OCI-M2 (cell line): ENCODE measurements at regions not wholly inside any gene's neighbourhood (a gene's known extent, or its start where the extent isn't known, plus 50 kb on each side); places are given as distances from the start of the nearest gene placed in this dataset.

Source experiments
- DNase-seq: peaks from one replicate; lab custom pipeline; 2025; ENCODE audit not compliant: unreplicated experiment; lab: John Stamatoyannopoulos, UW

GRCh38 chr9:107624234-107624948, 134.8 kb upstream of the KLF4 start:
- no peak for DNase-seq

DNA sequence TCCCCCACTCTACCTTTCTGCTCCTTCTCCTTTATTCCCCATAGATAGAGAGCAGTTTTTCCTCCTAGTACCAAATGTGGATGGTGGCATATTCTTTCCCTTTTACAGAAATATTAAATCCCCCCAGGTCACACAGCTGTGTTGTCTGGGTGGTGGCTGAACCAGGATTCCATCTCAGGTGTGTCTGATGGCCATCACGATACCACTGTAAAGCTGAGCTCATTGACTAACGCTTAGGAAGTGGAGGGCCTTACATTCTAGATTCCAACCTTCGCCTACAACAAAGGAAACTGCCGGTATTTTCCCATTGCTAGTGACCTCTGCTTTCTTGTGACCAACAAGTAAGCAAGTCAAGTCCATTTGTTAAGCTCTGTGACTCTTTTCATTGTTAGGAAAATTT, 131.9 kb upstream of the KLF4 start:
- no peak for DNase-seq

- DNase-seq = no peak
These were observed 131.2 kb upstream of the KLF4 start for GRCh38 chr9:107620801-107621200.

GRCh38 chr9:107620236-107620635, 130.7 kb upstream of the KLF4 start:
- DNase-seq = no peak

GRCh38 chr9:107615321-107615720, 125.8 kb upstream of the KLF4 start:
- DNase-seq = no peak

- no peak for DNase-seq
These were observed 125.2 kb upstream of the KLF4 start for GRCh38 chr9:107614765-107615164.

GRCh38 chr9:107613321-107613720, 123.8 kb upstream of the KLF4 start:
- no peak for DNase-seq

GRCh38 chr9:107612136-107612535, 122.6 kb upstream of the KLF4 start:
- no peak for DNase-seq

GRCh38 chr9:107609547-107609946, 120.0 kb upstream of the KLF4 start:
- no peak for DNase-seq

DNA sequence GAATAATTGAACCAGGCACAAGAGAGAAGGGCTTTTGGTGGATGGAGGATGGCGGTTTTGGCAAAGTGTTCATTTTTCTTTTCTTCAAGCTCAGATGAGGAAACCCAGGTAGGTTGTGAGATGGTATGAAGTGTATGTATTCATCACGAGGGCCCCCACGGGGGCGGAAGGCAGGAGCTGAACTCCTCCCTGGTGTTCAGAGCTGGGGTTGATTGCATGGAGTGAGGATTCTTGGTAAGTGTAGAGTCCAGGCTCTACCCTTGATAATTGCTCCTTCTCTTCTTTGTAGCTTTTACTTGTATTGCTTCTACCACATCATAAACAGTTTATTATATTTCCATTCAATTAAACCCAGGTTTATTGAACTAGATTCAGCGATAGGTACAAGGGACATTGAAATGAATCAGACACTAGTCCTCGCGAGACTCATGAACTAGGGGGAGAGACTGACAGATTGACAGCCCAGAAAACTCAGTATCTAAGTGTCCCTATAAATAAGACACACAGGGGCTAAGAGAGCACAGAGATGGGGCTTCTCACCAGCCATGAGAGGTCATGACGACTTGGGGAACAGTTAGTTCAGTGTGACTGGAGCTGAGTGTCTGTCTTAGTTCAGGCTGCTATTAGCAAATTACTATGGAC, 116.7 kb upstream of the KLF4 start:
- DNase-seq = no peak

GRCh38 chr9:107605041-107605440, 115.5 kb upstream of the KLF4 start:
- DNase-seq = no peak

GRCh38 chr9:107603281-107603680, 113.7 kb upstream of the KLF4 start:
- DNase-seq = no peak

GRCh38 chr9:107600060-107600573, 110.5 kb upstream of the KLF4 start:
- DNase-seq = no peak

GRCh38 chr9:107597743-107598217, 108.2 kb upstream of the KLF4 start:
- no peak for DNase-seq

DNA sequence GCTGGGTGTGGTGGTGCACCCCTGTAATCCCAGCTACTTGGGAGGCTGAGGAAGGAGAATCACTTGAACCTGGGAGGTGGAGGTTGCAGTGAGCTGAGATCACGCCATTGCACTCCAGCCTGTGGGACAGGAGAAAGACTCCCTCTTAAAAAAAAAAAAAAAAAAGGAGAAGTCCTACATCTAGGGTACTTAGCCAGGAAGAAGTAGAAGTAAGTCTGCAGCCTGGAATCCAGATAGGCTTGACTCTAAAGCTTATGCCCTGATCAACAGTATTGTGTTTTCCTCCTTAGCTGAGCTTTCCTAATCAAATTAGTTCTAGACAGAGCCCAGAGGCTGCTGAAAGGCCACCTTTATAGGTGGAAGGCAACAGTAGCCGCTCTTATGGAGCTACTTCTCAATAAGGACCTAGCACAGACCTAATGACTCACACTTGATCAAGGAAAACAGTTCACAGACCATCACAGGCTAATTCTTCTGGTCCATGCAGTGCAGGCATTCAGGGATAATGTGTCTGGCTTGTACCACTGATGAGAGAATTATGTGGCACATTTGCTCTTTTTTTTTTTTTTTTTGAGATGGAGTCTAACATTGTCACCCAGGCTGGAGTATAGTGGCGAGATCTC, 105.5 kb upstream of the KLF4 start:
- no peak for DNase-seq

DNA sequence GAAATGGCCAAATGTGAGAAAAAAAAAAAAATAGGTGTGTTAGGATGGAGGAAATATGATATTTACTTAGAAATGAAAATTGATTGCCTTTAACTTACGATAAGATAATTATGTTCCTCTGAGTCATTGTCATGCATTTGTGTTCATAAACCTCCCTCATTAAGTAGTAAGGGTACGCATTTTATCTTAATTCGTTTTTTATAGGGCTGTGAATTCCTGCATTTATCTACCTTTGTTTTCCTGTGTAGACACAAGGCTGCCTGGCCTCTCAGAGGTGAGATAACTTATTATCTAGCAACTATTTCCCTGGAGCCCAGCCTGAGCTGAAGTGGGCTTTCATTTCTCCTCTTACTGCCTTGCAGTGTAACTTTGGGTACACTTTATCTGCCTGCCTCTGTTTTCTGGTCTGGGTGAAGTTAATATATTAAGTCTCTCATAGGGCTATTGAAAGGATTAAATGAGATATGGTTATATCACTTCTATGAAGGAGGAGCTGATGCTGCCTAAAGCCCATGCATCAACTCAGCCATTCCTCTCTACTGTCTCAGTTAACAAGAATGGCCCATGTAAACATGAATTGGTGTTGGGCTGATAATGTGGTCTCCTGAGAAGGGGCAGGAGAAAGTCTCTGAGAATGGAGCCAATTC, 103.8 kb upstream of the KLF4 start:
- no peak for DNase-seq

- DNase-seq = no peak
These were observed 102.9 kb upstream of the KLF4 start for GRCh38 chr9:107592424-107592823.

DNA sequence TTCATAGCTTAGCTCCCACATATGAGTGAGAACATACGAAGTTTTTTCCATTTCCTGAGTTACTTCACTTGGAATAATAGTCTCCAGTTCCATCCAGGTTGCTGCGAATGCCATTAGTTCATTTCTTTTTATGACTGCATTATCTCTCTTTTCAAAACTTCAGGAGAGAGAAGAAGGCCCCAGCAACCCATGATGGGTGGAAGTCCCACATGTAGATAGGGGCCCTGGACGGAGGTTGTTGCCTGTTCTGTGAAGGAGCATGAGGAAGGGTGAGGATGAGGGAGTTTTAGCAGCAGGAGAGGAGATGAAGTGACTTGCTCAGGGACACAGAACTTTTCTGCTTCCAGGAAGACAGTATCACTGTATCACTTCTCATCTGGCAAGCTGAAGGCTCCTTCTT, 102.2 kb upstream of the KLF4 start:
- DNase-seq = no peak

- DNase-seq = no peak
These were observed 98.8 kb upstream of the KLF4 start for GRCh38 chr9:107588393-107588792.

DNA sequence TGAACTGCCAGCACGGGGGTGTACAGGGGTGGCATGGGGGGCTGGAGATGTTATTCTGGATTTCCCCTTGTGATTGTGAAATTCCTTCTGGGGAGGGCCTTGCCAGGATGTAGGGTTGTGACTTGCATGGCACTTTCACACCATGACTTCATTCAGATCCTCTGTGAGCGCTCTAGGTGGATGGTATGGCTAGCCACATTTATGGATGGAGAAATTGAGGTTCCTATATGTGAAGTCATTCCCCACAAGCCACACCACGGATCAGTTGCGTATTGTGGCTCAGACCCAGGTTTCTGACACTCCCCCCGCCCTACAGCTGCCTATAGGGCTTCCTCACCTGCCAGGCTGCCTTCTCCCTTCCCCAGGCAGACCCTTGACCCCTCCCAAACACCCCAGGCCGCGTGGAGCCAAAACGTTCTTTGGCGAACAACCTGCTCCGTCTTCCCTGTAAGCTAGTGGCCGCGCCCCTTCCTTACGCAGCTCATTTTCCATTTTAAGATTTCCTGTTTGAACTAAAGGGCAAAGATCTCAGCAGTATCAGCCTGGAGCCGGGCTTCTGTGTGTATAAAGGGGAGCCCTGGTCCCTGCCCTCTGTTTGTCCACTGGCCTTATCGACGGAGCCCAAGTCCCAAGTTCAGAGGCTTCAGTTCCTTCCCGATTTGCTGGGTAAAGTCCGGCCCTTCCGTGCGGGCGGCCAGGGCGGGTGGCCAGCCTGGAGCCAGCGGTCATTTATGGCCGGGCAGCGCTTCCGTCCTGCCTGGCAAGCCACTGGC, 97.8 kb upstream of the KLF4 start:
- no peak for DNase-seq

- DNase-seq = no peak
These were observed 96.9 kb upstream of the KLF4 start for GRCh38 chr9:107586493-107586892.
